ENCODE measurements at regions not wholly inside any gene's neighbourhood (a gene's known extent, or its start where the extent isn't known, plus 50 kb on each side); places are given as distances from the start of the nearest gene placed in this dataset.

- Histone ChIP-seq H3K4me1 (no peaks in the 10 kb centered on the region), H3K9me3 (no peaks in the 10 kb centered on the region), H3K27me3 (no peaks in the 10 kb centered on the region), H3K36me3 (no peaks in the 10 kb centered on the region), H3K27ac (no peak overlapping the region), H3K4me3 (no peak overlapping the region)
- no peak for TF ChIP-seq CTCF (IDR thresholded peaks at IDR 0.05)
- TF ChIP-seq POLR2A (IDR thresholded peaks at IDR 0.05) = no peak
- intact Hi-C loops (cut with DNase I; ENCODE audit: low total_unique reads) = no loop called here
- no peak for DNase-seq
These were observed 367.6 kb downstream of the CDH11 start for GRCh38 chr16:64754279-64754678.

DNA sequence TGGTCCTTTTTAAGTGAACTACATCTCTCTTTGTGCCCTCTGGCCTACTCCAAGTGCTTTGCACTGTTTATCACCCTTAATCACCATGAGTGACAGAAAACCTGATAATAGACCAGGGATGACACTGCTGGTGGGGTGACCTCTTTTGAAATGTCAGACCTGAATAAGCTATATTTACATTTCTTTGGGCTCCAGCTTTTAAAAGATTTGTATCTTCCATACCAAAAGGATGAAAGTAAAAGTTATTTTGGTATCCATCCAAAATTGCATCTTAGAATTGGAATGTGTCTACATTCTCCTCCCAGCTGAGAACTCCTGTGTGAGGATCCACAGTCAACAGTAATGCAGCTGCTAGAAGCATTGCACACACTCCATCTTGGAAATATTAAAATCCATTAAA lies 370.0 kb downstream of the CDH11 start:
- Histone ChIP-seq H3K27me3 (no peaks in the 10 kb centered on the region), H3K4me1 (no peaks in the 10 kb centered on the region), H3K36me3 (no peaks in the 10 kb centered on the region), H3K27ac (no peak overlapping the region), H3K9me3 (no peaks in the 10 kb centered on the region), H3K4me3 (no peak overlapping the region)
- DNase-seq = no peak
- TF ChIP-seq CTCF (IDR thresholded peaks at IDR 0.05) = no peak
- intact Hi-C loops (cut with DNase I; ENCODE audit: low total_unique reads) = no loop called here

GRCh38 chr16:64749346-64749745 lies 372.5 kb downstream of the CDH11 start:
- TF ChIP-seq POLR2A (IDR thresholded peaks at IDR 0.05) (no peak), CTCF (IDR thresholded peaks at IDR 0.05) (no peak)
- Histone ChIP-seq H3K27me3 (no peaks in the 10 kb centered on the region), H3K36me3 (no peaks in the 10 kb centered on the region), H3K9me3 (no peaks in the 10 kb centered on the region), H3K4me1 (no peaks in the 10 kb centered on the region), H3K4me3 (no peak overlapping the region), H3K27ac (no peak overlapping the region)
- intact Hi-C loops (cut with DNase I; ENCODE audit: low total_unique reads) = no loop called here
- DNase-seq = no peak

- H3K9me3 ChIP-seq = no peaks in the 10 kb centered on the region
- no peaks in the 10 kb centered on the region for H3K36me3 ChIP-seq
- no peaks in the 10 kb centered on the region for H3K4me1 ChIP-seq
- DNase-seq = no peak
- TF ChIP-seq POLR2A (IDR thresholded peaks at IDR 0.05) (no peak), CTCF (IDR thresholded peaks at IDR 0.05) (no peak)
- no peak overlapping the region for H3K27ac ChIP-seq
- no peaks in the 10 kb centered on the region for H3K27me3 ChIP-seq
- H3K4me3 ChIP-seq = no peak overlapping the region
- intact Hi-C loops (cut with DNase I; ENCODE audit: low total_unique reads) = no loop called here
These were observed 376.5 kb downstream of the CDH11 start for GRCh38 chr16:64745258-64745930.

GRCh38 chr16:64742455-64743223 lies 379.2 kb downstream of the CDH11 start:
- no peak for DNase-seq
- H3K36me3 ChIP-seq = no peaks in the 10 kb centered on the region
- no peak overlapping the region for H3K27ac ChIP-seq
- no peaks in the 10 kb centered on the region for H3K27me3 ChIP-seq
- no peak overlapping the region for H3K4me3 ChIP-seq
- no peak for TF ChIP-seq POLR2A (IDR thresholded peaks at IDR 0.05)
- TF ChIP-seq CTCF (IDR thresholded peaks at IDR 0.05) = no peak
- no peaks in the 10 kb centered on the region for H3K4me1 ChIP-seq
- intact Hi-C loops (cut with DNase I; ENCODE audit: low total_unique reads) = no loop called here
- no peaks in the 10 kb centered on the region for H3K9me3 ChIP-seq

Data from uterus (tissue), 3 donors.